LNCaP clone FGC (cell line): ENCODE measurements at regions not wholly inside any gene's neighbourhood (a gene's known extent, or its start where the extent isn't known, plus 50 kb on each side); places are given as distances from the start of the nearest gene placed in this dataset.

Experiments used
- DNase-seq: peaks from one replicate; pipeline ENCODE4 v3.0.0-alpha.2; 2011; ENCODE audit warnings: low read depth
- H3K4me3 ChIP-seq: 2 replicates; pipeline ENCODE4 v1.5.1; 2011; ENCODE audit warnings: mild to moderate bottlenecking, low read depth, low read length, control low read depth
- CTCF ChIP-seq: IDR thresholded peaks from 2 replicates; pipeline ENCODE4 v1.5.1; 2012; ENCODE audit warnings: mild to moderate bottlenecking; ENCODE audit not compliant: control insufficient read depth, insufficient read depth; ENCODE audit errors: extremely low read depth

- no peak for DNase-seq
- no peak for TF ChIP-seq CTCF
- no peak overlapping the region for H3K4me3 ChIP-seq
Measured at GRCh38 chr4:38306482-38307071, 346.4 kb downstream of the PTTG2 start.

- TF ChIP-seq CTCF, result no peak
- H3K4me3 ChIP-seq, result no peak overlapping the region
- DNase-seq, result no peak
Measured at GRCh38 chr4:38308728-38309311, 348.6 kb downstream of the PTTG2 start.

- no peak for TF ChIP-seq CTCF
- no peak for DNase-seq
- no peak overlapping the region for H3K4me3 ChIP-seq
Measured at GRCh38 chr4:38309471-38309870, 349.3 kb downstream of the PTTG2 start.

GRCh38 chr4:38310446-38311043 lies 350.3 kb downstream of the PTTG2 start:
- no peak for DNase-seq
- H3K4me3 ChIP-seq, result no peak overlapping the region
- TF ChIP-seq CTCF, result no peak

- H3K4me3 ChIP-seq, result no peak overlapping the region
- TF ChIP-seq CTCF, result no peak
- no peak for DNase-seq
Measured at GRCh38 chr4:38311495-38312126, 351.4 kb downstream of the PTTG2 start.

GRCh38 chr4:38313175-38313574 lies 350.8 kb upstream of the KLF3 start:
- no peak for DNase-seq
- TF ChIP-seq CTCF, result no peak
- no peak overlapping the region for H3K4me3 ChIP-seq
